NCI-H2227 (cell line): ENCODE measurements at regions not wholly inside any gene's neighbourhood (a gene's known extent, or its start where the extent isn't known, plus 50 kb on each side); places are given as distances from the start of the nearest gene placed in this dataset.
"Not testable (repeated sequence)": the region's sequence is repeated elsewhere in the genome, so short reads cannot be mapped to it uniquely, and the experiment has no call there.

Experiments used
- DNase-seq: peaks from one replicate; lab custom pipeline; 2025; ENCODE audit not compliant: unreplicated experiment; lab: John Stamatoyannopoulos, UW

- DNase-seq: no peak
These were observed 253.0 kb upstream of the ERBB4 start for GRCh38 chr2:212791569-212791968.

GRCh38 chr2:212786088-212786487 lies 247.5 kb upstream of the ERBB4 start:
- not testable (repeated sequence) for DNase-seq

- DNase-seq: peak; percentile 65
These were observed 238.5 kb upstream of the ERBB4 start for GRCh38 chr2:212777020-212777491.

- DNase-seq: no peak
These were observed 235.3 kb upstream of the ERBB4 start for GRCh38 chr2:212773808-212774339.

GRCh38 chr2:212770240-212770639 lies 231.6 kb upstream of the ERBB4 start:
- DNase-seq: no peak

- peak; percentile 29 for DNase-seq
These were observed 228.3 kb upstream of the ERBB4 start for GRCh38 chr2:212766921-212767320.

- DNase-seq: no peak
These were observed 214.2 kb upstream of the ERBB4 start for GRCh38 chr2:212752730-212753351.

- no peak for DNase-seq
These were observed 206.8 kb upstream of the ERBB4 start for GRCh38 chr2:212745359-212745758.

- no peak for DNase-seq
These were observed 199.0 kb upstream of the ERBB4 start for GRCh38 chr2:212737392-212738172.

- peak; percentile 35 for DNase-seq
These were observed 197.8 kb upstream of the ERBB4 start for GRCh38 chr2:212736385-212736726.

GRCh38 chr2:212733273-212733672 lies 194.7 kb upstream of the ERBB4 start:
- no peak for DNase-seq

GRCh38 chr2:212732860-212733259 lies 194.3 kb upstream of the ERBB4 start:
- DNase-seq: no peak

GRCh38 chr2:212730994-212731393 lies 192.4 kb upstream of the ERBB4 start:
- DNase-seq: no peak

- DNase-seq: no peak
These were observed 190.1 kb upstream of the ERBB4 start for GRCh38 chr2:212728717-212729116.

GRCh38 chr2:212727751-212728150 lies 189.1 kb upstream of the ERBB4 start:
- no peak for DNase-seq

GRCh38 chr2:212726403-212726802 lies 187.8 kb upstream of the ERBB4 start:
- no peak for DNase-seq

GRCh38 chr2:212725180-212725579 lies 186.6 kb upstream of the ERBB4 start:
- DNase-seq: no peak

GRCh38 chr2:212723226-212723625 lies 184.6 kb upstream of the ERBB4 start:
- DNase-seq: no peak

GRCh38 chr2:212722046-212722445 lies 183.4 kb upstream of the ERBB4 start:
- DNase-seq: no peak

- DNase-seq: no peak
These were observed 182.4 kb upstream of the ERBB4 start for GRCh38 chr2:212721026-212721451.

- DNase-seq: not testable (repeated sequence)
These were observed 176.8 kb upstream of the ERBB4 start for GRCh38 chr2:212715411-212715810.

- no peak for DNase-seq
These were observed 175.1 kb upstream of the ERBB4 start for GRCh38 chr2:212713681-212714080.
